Heart left ventricle (tissue), 13 donors: ENCODE measurements at regions not wholly inside any gene's neighbourhood (a gene's known extent, or its start where the extent isn't known, plus 50 kb on each side); places are given as distances from the start of the nearest gene placed in this dataset.

ENCODE experiments used
- POLR2A ChIP-seq, 2 donors: fragments of 450-650 bp; IDR thresholded peaks; one replicate each; pipeline ENCODE4 v1.6.1; 2017; ENCODE audit warnings: antibody characterized with exemption in 2 of 2, mild to moderate bottlenecking in 2 of 2, moderate library complexity in 2 of 2
- TF ChIP-seq, protein P1 (sequence below), 12 donors: fragments of 200-600 bp; sonication (generic) in 4 of 12; IDR thresholded peaks; one replicate each; pipeline versions ENCODE4 v1.5.0 to v1.8.0; 2018 to 2022; ENCODE audit warnings: antibody characterized with exemption in 12 of 12, mild to moderate bottlenecking in 5 of 12
- donor health status: ischemic (EF 13 %, LVEDD 7.1; RV severe dilation, severe dysfunction).
- donor health status: DM: no; HTN: yes; CAD: no.
- donor health status: DM: no; HTN: no; CAD: no.
- donor health status: ischemic (EF 25% LVEDD 6.9; RV normal size, moderate dysfunction).
- donor health status: ischemic (EF 25% LVEDD 5.7; RV mildly dilated, moderate dysfunction).
- donor health status: ischemic (EF 35%, LVEDD 5.7; RV mildly dilated, moderate dysfunction).
- donor health status: nonischemic (EF 11% LVEDD 7.7; RV severe dilation, severe dysfunction).
- donor health status: DM: yes; HTN: yes; CAD: no.
- donor health status: PGD.
- donor health status: ischemic (EF 29% LVEDD 5.4; RV normal size, mild dysfunction).
- donor health status: nonischemic (EF 23%, LVEDD 6.1; RV moderate dilation, normal function).

DNA sequence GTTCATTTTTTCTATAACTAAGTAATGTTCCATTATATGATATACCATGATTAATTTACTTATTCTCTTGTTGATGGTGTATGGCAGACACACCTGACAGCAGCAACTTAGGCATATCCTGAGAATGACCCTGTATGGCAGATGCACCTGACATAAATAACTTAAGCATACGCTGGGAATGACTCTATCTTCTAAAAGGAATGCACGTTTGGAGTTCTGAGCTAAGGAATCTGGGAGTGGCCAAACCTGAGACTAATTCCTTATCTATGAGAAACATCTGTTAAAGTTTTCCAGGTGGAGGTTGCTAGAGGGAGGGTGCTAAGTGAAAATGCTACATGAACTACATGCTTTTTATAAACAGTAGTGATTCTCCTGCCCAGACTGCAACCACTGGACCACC, 96.7 kb upstream of the RGS18 start:
- TF ChIP-seq POLR2A (IDR thresholded peaks at IDR 0.05): no peak
- TF ChIP-seq, protein P1, sequence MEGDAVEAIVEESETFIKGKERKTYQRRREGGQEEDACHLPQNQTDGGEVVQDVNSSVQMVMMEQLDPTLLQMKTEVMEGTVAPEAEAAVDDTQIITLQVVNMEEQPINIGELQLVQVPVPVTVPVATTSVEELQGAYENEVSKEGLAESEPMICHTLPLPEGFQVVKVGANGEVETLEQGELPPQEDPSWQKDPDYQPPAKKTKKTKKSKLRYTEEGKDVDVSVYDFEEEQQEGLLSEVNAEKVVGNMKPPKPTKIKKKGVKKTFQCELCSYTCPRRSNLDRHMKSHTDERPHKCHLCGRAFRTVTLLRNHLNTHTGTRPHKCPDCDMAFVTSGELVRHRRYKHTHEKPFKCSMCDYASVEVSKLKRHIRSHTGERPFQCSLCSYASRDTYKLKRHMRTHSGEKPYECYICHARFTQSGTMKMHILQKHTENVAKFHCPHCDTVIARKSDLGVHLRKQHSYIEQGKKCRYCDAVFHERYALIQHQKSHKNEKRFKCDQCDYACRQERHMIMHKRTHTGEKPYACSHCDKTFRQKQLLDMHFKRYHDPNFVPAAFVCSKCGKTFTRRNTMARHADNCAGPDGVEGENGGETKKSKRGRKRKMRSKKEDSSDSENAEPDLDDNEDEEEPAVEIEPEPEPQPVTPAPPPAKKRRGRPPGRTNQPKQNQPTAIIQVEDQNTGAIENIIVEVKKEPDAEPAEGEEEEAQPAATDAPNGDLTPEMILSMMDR (IDR thresholded peaks at IDR 0.05): no peak
